ENCODE measurements at regions not wholly inside any gene's neighbourhood (a gene's known extent, or its start where the extent isn't known, plus 50 kb on each side); places are given as distances from the start of the nearest gene placed in this dataset.

- H3K4me3 ChIP-seq (ENCODE audit: low read depth, low read length), result no peak overlapping the region
- no peak for TF ChIP-seq CTCF (IDR thresholded peaks at IDR 0.05; ENCODE audit: insufficient read depth, low read length)
- DNase-seq (ENCODE audit: low read depth), result no peak
Measured at GRCh38 chr12:124715121-124715990, 147.9 kb upstream of the NCOR2 start.

GRCh38 chr12:124713436-124714082, 146.1 kb upstream of the NCOR2 start:
- DNase-seq (ENCODE audit: low read depth), result peak; percentile 92
- H3K4me3 ChIP-seq (ENCODE audit: low read depth, low read length), result peak overlapping the region; percentile 41
- TF ChIP-seq CTCF (IDR thresholded peaks at IDR 0.05; ENCODE audit: insufficient read depth, low read length), result no peak

GRCh38 chr12:124713041-124713435, 145.6 kb upstream of the NCOR2 start:
- no peak for TF ChIP-seq CTCF (IDR thresholded peaks at IDR 0.05; ENCODE audit: insufficient read depth, low read length)
- no peak overlapping the region for H3K4me3 ChIP-seq (ENCODE audit: low read depth, low read length)
- peak; percentile 52 for DNase-seq (ENCODE audit: low read depth)

GRCh38 chr12:124711344-124711743, 143.9 kb upstream of the NCOR2 start:
- no peak overlapping the region for H3K4me3 ChIP-seq (ENCODE audit: low read depth, low read length)
- no peak for DNase-seq (ENCODE audit: low read depth)
- TF ChIP-seq CTCF (IDR thresholded peaks at IDR 0.05; ENCODE audit: insufficient read depth, low read length), result no peak

GRCh38 chr12:124709722-124710687, 142.6 kb upstream of the NCOR2 start:
- TF ChIP-seq CTCF (IDR thresholded peaks at IDR 0.05; ENCODE audit: insufficient read depth, low read length), result peak; percentile 47
- DNase-seq (ENCODE audit: low read depth), result peak; percentile 76
- H3K4me3 ChIP-seq (ENCODE audit: low read depth, low read length), result no peak overlapping the region

GRCh38 chr12:124707316-124707715, 139.9 kb upstream of the NCOR2 start:
- no peak for TF ChIP-seq CTCF (IDR thresholded peaks at IDR 0.05; ENCODE audit: insufficient read depth, low read length)
- no peak for DNase-seq (ENCODE audit: low read depth)
- H3K4me3 ChIP-seq (ENCODE audit: low read depth, low read length), result no peak overlapping the region

All from fibroblast of the aortic adventitia (primary cell).